Pancreas (tissue), 10 donors: ENCODE measurements at regions not wholly inside any gene's neighbourhood (a gene's known extent, or its start where the extent isn't known, plus 50 kb on each side); places are given as distances from the start of the nearest gene placed in this dataset.

Source experiments
- ATAC-seq, 4 donors: fragments of 200-7000 bp; cut with Tn5 transposase; one replicate each; pipeline versions ENCODE4 v1.8.0 to v1.9.1; 2020; ENCODE audit warnings: mild to moderate bottlenecking in 4 of 4, moderate library complexity in 4 of 4
- DNase-seq, 6 donors: peaks; one replicate each; pipeline ENCODE4 v3.0.0-alpha.2; 2020
- FAIRE-seq: peaks from 2 replicates; lab custom pipeline; 2012; peaks lifted over from hg19 to GRCh38; lab: Jason Lieb, UNC
- H3K27ac ChIP-seq, 4 donors: fragments of 200-600 bp; sonication (generic); 1 replicate in 3 of 4; 2 replicates in 1 of 4; pipeline versions ENCODE4 v1.5.0 to v1.8.0; 2020
- H3K27me3 ChIP-seq, 4 donors: fragments of 200-600 bp; one replicate each; pipeline ENCODE4 v1.8.0; 2021
- H3K36me3 ChIP-seq, 3 donors: fragments of 200-600 bp; sonication (generic) in 1 of 3; one replicate each; pipeline versions ENCODE4 v1.5.0 to v1.8.0; 2020 to 2021
- H3K4me1 ChIP-seq, 3 donors: fragments of 200-600 bp; one replicate each; pipeline ENCODE4 v1.8.0; 2021
- H3K4me3 ChIP-seq, 4 donors: fragments of 200-600 bp; sonication (generic) in 2 of 4; one replicate each; pipeline versions ENCODE4 v1.5.0 to v1.8.0; 2020 to 2021
- H3K9me3 ChIP-seq, 4 donors: fragments of 200-600 bp; one replicate each; pipeline ENCODE4 v1.8.0; 2021
- CTCF ChIP-seq, 4 donors: fragments of 200-600 bp; sonication (generic) in 3 of 4; IDR thresholded peaks; one replicate each; pipeline versions ENCODE4 v1.5.0 to v1.8.0; 2021; ENCODE audit warnings: antibody characterized with exemption in 4 of 4
- WGBS, 2 donors: extraction: QIAGEN DNeasy Blood & Tissue Kit; methylation state at CpG; one replicate each; pipeline ENCODE4 v1.1.7; 2013; 5-methylcytosine and 5-hydroxymethylcytosine counted together
- intact Hi-C, 3 donors: fragments of 100-400 bp; cut with DNase I; formaldehyde crosslinking; loops; one replicate each; pipeline versions ENCODE4 v1.11.1 to v1.14.2; 2022
- donor health status: healthy with polysubstance abuse.
- donor health status: DM: no; HTN: no; CAD: no; lungs with moderate emphysema.
- donor health status: DM: no; HTN: no; CAD: no.
- donor health status: control.
- donor health status: control.
- donor health status: Bipolar disorder and iron deficiency.
- donor health status: DM: yes; HTN: yes; CAD: no.
- donor health status: DM: no; HTN: no; CAD: no.
- donor health status: DM: no; HTN: no; CAD: no.
- donor health status: DM: yes; HTN: yes; CAD: no.

- FAIRE-seq: no peak
- peak in 3 of 4 donors; percentile 22 to 54 (median 32) for ATAC-seq
- DNase-seq: no peak
- no peak for TF ChIP-seq CTCF (IDR thresholded peaks at IDR 0.05)
- H3K9me3 ChIP-seq: no peaks in the 10 kb centered on the region
- H3K27ac ChIP-seq: no peak overlapping the region
- H3K4me1 ChIP-seq: peaks cover 0 to 4% (median under 1%) of the 10 kb centered on the region in 3 donors
- H3K4me3 ChIP-seq: peak overlapping the region in 1 of 4 donors; percentile 8
- 42 to 49% methylated on average over 4 of the region's 4 CpGs for WGBS, 2 donors
- intact Hi-C loops: no loop called here
- H3K36me3 ChIP-seq: no peaks in the 10 kb centered on the region
- H3K27me3 ChIP-seq: no peaks in the 10 kb centered on the region
Observed at GRCh38 chr14:26835979-26836570, 238.2 kb upstream of the NOVA1 start.

GRCh38 chr14:26839481-26839880 is 241.6 kb upstream of the NOVA1 start:
- ATAC-seq (no peak), FAIRE-seq (no peak), DNase-seq (no peak)
- intact Hi-C loops: no loop called here
- no peaks in the 10 kb centered on the region for H3K27me3 ChIP-seq
- no peaks in the 10 kb centered on the region for H3K36me3 ChIP-seq
- TF ChIP-seq CTCF (IDR thresholded peaks at IDR 0.05): no peak
- no peaks in the 10 kb centered on the region for H3K9me3 ChIP-seq
- peaks cover 15 to 34% (median 17%) of the 10 kb centered on the region in 3 donors for H3K4me1 ChIP-seq
- H3K27ac ChIP-seq: no peak overlapping the region
- H3K4me3 ChIP-seq: no peak overlapping the region
- WGBS, 2 donors: 87 to 88% methylated on average over 1 of the region's 1 CpG

- TF ChIP-seq CTCF (IDR thresholded peaks at IDR 0.05): no peak
- DNase-seq: no peak
- FAIRE-seq: no peak
- Histone ChIP-seq H3K27ac (peak overlapping the region in 3 of 4 donors; percentile 24 to 82 (median 80)), H3K9me3 (no peaks in the 10 kb centered on the region), H3K4me3 (no peak overlapping the region), H3K4me1 (peaks cover 25 to 50% (median 26%) of the 10 kb centered on the region in 3 donors), H3K36me3 (no peaks in the 10 kb centered on the region), H3K27me3 (no peaks in the 10 kb centered on the region)
- intact Hi-C loops: no loop called here
- no peak for ATAC-seq
- WGBS, 2 donors: 39 to 42% methylated on average over 4 of the region's 4 CpGs
Observed at GRCh38 chr14:26841326-26841725, 243.5 kb upstream of the NOVA1 start.

- H3K4me1 ChIP-seq: peaks cover 25 to 51% (median 26%) of the 10 kb centered on the region in 3 donors
Observed at GRCh38 chr14:26841920-26842741, 244.3 kb upstream of the NOVA1 start.

More at GRCh38 chr14:26841920-26842741, 244.3 kb upstream of the NOVA1 start:
- ATAC-seq (peak; percentile 82 to 93 (median 90)), FAIRE-seq (no peak), DNase-seq (peak in 4 of 6 donors; percentile 26 to 69 (median 57))
- H3K27me3 ChIP-seq: no peaks in the 10 kb centered on the region
- H3K9me3 ChIP-seq: no peaks in the 10 kb centered on the region
- peak overlapping the region; percentile 24 to 82 (median 64) for H3K27ac ChIP-seq
- H3K4me3 ChIP-seq: no peak overlapping the region
- TF ChIP-seq CTCF (IDR thresholded peaks at IDR 0.05): no peak
- 32% methylated on average over 3 of the region's 3 CpGs for WGBS, 2 donors
- intact Hi-C loops: no loop called here
- H3K36me3 ChIP-seq: no peaks in the 10 kb centered on the region
